Superior temporal gyrus (tissue), 1 donor: ENCODE measurements at regions not wholly inside any gene's neighbourhood (a gene's known extent, or its start where the extent isn't known, plus 50 kb on each side); places are given as distances from the start of the nearest gene placed in this dataset.

Experiments used
- DNase-seq: peaks from one replicate; pipeline ENCODE4 v3.0.0-alpha.2; 2016; ENCODE audit errors: extremely low spot score

DNA sequence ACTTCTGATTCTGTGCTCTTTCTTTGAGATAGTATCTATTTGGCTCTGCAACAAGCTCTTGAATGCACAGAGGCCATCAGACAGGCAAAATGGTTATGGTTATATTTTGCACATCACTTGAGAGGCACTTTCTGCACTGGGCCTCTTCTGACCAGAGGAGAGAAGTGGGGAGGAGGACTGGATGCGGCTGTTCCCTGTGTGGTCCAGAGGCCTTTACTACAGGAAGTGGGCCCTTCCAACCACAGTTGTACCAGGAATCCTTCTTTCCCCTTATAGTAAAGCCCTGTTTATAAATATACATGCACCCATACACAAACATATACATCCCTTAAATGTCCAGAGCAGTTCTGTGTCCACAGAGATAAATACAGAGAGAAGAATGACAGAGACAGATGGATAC is 182.7 kb upstream of the HHIP start:
- DNase-seq = no peak

DNA sequence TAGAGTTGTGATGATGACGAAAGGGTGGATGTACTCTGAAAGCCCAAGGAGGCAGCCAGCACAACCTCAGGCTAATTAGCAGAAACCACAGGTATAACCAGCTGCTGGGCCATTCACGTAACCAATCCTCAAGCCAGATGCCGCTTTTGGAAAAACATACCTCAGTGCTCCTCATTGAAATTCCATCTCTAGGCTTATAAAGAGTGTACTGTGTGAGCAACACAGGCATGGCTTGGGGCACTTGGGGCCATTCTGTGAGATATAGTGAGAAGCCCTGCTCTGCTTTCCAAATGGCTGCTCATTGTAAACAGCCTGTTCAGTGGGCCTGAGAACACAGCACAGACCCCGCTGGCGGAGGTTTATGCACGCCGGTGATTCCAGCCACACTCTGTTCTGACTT is 182.1 kb upstream of the HHIP start:
- DNase-seq = no peak

DNA sequence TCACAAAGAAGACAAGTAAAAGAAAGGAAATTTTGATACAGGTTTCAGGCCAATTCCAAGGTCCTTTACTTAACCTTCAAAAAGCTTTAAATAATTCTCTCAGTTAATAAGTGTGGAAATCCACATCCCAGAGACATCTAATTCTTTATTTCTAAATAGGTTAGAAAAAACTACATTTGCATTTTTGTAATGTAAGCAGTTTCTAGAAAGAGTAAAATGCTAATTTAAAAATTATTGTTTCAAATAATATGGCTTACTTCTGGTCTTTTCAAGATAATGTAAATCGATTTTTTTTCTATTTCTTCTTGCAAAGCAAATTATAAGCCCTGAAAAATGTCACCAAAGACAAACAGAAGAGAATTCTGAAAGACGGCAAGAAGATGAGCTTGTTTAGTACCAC is 180.4 kb upstream of the HHIP start:
- no peak for DNase-seq

DNA sequence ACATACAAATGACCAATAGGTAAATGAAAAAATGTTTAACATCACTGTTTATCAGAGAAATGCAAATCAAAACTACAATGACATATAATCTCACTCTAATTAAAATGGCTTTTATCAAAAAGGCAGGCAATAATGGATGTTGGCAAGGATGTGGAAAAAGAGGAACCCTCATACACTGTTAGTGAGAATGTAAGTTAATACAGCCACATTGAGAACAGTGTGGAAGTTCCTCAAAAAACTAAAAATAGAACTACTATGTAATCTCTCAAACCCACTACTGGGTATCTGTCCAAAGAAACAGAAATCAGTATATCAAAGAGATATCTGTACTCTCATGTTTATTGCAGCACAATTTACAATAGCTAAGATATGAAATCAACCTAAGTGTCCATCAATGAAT is 165.9 kb upstream of the HHIP start:
- DNase-seq = no peak

DNA sequence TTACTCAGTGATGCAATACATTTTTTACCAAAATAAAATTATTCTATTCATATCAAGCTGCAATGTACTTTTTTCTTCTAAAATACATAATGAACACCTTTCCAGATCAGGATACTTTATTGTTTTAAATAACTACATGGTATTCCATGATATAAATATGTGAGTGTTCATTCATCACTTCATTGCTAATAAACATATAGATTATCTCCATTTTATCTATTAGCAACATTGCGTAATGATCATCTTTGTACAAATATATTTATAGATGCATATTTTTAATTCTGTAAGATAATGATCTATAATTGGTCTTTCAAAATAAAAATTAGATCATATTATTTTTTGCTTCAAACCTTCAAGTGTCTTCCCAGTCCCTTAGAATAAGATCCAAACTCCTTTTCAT is 156.1 kb upstream of the HHIP start:
- DNase-seq = no peak

DNA sequence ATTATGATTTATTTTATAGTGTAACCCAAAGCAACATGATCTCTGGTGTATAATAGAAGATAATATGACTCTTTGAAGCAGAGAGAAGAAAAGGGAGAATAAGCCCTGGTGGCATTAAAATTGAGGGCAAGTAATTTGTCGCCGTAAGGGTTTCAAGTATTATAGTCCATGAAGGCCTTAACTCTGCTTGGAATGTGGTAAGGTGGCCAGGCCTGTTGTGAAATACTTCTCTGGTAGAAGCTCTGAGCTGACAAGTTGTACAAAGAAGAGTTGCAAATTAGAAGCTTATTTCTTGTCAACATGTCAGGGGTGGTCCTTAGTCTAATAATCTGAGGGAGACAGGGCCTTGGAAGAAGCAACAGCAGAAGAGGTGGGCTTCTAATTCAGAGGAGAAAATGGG is 151.7 kb upstream of the HHIP start:
- no peak for DNase-seq

DNA sequence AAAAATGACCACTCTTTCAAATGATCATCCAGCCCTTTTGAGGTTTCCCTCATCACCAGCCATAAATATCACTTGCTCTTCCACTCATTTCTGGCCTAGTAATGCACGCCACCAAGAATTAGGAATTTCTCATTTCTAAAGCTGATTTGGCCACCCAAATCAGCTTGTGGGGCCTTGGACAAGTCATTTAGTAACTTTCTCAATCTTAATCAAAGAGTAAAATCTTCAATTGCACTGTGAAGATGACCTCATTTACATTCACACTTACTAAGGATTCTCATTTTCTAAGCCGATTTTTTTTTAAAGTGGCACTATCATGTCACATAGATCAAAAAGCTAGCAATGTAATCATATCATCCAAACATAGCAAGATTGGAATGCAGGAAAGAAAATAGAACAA is 150.0 kb upstream of the HHIP start:
- no peak for DNase-seq

DNA sequence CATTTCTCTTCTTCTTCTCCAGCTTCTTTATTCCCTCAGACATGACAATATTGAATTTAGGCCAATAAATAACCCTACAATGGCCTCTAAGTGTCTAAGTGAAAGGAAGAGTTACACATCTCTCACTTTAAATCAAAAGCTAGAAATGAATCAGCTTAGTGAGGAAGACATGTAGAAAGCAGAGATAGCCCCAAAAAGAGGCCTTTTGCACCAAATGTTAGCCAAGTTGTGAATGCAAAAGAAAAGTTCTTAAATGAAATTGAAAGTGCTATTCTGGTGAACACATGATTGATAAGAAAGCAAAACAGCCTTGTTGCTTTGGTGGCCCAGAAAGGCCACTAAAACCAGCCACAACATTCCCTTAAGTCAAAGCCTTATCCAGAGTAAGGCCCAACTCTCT is 146.2 kb upstream of the HHIP start:
- DNase-seq = no peak

DNA sequence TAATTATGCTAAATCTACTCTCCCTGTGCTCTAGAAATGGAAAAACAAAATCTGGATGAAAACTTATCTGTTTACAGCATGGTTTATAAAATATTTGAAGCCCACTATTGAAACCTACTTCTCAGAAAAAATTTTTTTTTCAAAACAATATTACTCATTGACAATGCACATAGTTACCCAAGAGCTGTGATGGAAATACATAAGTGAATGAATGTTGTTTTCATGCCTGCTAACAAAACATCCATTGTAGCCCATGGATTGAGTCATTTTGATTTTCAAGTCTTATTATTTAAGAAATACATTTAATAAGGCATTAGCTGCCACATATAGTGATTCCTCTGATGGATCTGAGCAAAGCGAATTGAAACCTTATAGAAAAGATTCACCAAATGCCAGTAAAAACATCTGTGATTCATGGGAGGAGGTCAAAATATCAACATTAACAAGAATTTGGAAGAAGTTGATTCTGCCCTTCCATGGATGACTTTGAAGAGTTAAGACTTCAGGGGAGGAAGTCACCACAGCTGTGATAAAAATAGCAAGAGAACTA is 144.7 kb upstream of the HHIP start:
- no peak for DNase-seq

DNA sequence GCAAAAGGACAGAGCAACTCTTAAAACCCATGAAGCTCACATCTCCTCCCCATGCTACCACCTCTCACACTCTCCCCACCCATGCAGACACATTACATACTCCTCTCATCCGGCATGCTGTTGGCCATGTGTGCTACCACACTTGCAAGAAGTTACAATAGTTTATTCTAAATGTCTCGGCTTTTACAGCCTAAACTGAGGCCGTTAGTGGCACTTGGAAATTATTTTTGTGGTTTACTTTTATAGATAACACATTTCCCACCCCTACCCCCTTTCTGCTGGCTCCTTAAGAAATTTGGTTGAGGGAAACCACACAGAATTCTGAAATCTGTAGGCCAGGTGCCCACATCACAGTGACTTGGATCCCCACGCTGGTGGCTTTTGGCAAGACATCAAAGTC is 141.1 kb upstream of the HHIP start:
- no peak for DNase-seq

DNA sequence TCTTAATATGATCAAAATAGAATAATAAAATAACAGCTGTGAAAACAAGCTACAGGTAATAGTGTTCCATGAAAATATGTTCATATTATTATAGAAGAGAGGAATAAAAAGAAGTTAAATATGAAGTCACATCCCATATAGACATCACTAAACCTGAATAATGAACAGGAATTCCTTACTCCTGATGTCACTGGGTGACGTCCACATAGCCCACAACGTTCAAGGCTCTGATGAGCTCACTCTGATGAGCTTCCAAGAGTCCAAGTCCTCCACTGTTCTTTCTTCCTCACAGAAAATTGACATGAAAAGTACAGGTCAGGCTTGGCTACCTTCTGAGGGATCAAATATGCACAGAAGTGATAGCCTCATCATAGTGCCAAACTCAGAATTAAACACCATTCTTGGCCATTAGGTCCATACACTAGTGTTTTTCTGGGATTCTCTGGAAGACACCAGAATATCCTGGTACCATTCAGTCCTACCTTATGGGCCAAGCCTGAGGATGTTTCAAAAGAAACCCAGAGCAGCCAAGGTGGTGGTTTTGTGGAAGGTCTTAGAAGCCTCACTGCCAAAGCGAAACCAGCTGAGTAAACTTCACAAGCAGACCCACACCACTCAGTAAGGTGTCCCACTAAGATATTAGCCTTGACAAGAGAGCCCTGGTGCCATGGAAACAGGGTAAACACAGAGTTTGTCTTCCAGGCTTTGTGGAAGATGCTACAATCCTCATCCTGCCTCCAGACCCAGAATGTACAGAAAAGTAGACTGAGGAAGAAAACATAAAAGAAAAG is 138.4 kb upstream of the HHIP start:
- no peak for DNase-seq

DNA sequence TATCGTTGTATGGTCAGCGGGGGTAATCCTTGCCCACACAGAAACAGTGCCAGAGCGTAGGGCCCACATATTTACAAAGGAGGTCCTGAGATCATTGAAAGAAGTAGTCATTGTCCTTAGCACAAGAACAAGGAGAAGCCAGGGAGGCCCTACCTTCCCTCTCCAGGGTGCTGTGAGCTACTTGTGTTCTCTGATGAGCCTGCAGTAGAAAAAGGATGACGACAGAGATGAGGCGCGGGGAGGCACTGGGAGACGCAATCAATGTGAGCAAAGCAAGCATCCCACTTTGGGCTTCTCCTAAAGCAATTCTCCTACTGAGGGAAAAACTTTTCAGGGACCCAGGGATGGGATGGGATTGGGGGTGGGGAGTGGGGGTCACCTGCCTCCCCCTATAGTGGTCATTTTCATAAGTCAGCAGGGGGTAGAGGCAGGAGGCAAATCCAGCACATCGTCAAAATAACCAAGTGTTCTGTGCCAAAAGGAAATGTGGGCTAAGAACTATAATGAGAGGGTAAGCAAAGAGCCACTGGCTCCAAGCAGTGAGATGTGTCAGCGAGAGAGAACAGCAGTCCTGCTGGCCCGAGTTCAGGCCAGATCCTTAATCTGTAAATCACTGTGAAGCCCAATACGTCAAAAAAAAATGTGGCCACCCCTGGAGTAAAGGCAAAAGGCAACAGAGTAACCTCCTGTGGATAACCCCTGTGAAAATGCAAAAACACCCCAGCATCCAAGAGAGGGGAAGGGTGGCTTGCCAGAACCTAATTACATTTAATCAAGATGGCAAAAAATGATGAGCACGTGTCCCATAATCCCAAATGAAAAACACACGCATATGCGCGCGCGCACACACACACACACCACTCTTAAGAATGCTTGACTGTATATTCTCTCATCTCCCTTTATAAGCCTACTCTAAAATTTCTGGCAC is 136.6 kb upstream of the HHIP start:
- DNase-seq = no peak

DNA sequence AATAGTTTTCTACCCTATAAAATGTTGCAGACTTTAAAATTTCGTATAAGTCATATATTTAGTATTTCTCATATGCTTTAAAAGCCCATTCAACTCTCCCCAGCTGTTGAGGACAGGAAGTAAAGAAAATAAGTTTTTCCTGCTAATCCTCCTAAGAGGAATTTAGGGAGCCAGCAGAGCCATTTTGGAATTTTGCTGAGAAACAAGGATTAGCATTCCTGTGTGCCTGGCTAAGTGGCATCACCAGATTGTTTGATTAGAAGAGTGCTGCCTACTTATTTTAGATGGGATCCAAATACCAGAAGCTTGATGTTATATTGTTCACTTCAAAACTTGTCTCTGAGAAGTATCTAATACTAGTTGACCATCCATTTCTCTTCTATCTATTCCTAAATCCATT is 131.2 kb upstream of the HHIP start:
- DNase-seq = no peak

DNA sequence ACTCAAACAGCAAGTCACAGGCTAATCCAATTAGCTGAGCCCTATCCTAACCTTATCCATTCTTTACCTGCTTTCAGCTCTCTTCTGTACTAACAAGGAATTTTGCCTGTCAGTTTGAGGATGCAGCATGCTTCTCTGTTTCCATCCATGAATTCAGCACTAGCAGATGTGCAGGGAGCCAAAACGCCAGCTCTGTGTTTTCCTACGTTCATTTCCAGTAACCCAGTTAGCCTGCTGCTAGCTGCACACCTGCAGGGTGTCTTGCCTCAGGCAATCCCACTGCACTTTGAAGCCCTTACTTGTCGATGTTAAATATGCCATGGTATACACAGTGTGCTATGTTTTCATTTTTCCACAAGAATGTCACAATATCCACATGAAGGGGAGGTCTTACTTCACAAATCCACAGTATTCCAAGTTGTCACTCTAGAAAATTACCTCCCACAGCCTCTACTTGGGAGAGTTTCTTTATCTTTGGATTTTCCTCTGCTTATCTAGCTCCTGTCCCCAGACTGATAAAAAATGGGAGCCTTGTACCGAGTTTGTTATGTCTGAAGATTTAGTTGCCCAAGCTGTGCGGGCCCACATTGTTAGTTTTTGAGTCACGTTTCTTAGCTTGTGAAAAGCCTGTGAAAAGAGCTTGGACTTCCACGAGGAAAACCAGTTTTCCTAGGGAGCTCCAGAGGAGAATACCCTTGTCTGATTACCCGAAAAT is 127.6 kb upstream of the HHIP start:
- no peak for DNase-seq

DNA sequence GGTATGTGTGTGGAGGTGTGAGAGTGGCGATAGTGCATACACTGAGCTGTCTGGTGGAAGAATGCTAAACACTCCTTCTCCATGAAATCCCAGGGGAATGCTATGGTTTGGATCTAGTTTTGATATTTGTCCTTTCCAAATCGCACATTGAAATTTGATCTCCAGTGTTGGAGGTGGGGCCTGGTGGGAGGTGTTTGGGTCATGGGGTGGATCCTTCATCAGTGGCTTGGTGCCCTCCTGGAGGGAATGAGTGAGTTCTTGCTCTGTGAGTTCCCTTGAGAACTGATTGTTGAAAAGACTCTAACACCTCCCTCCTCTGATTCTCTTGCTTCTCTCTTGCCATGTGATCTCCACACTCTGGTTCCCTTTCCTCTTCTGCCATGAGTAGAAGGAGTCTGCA is 114.1 kb upstream of the HHIP start:
- no peak for DNase-seq

DNA sequence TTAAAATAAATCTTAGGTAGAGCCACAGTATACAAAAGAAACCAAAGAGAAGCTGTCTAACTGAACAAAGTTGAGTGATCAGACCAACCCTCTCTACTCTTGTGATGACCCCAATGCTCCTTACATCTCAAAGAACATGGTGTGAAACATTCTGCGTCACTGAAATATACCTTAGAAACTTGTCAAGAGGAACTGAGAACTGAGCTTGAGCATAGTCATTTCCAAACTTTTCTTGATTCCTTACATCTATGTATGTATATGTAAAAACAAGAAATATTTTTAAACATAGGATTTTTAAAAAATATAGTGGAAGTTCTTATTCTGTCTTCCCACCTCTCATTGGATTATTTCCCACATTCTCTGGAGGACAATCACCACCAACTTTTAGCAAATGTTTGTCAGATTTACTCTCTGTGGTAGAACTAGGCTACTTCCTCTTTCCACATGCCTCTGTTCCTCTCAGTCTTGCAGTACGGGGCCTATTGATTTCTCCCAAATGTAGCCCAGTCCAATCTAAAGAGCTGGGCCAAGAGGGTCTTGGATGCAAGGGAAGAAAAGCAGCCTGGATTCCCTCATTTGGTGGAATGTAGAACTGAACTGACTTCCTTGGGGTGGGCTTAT is 98.2 kb upstream of the HHIP start:
- no peak for DNase-seq

DNA sequence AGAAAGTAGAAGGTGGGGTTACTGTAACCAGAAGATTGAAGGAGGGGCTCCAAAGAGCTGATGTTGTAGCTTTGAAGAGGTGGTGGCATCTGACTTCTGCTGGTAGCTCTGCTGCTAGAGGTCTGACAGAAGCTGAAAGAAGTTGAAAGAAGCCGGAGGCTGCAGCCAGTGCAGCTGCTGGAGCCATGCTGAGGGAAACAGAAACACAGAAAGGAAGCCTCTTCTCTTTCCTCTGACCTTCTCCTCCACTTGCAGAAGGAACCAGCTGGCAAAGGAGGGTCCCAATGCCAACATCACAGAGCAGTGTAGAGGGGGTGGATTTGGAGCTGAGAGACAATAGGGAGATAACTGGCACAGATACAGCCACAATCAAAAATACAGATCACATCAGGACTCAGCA is 89.3 kb upstream of the HHIP start:
- DNase-seq = no peak

DNA sequence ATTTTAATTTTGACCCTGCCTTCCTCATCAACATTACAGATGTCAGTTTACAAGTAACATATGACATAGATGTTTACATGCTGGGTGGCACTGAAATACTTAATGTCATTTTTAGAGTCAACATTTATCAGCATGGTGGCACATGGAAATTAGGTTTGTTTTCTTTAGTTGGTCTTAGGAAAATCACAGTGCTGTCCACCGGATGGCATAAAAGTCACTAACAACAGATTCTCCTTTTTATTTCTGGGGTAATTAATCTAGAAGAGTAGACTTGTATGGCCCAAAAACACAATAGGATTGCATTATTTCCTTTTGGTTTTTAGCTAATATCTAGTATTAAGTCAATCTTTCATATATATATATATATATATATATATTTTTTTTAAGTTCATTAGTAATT is 88.6 kb upstream of the HHIP start:
- no peak for DNase-seq

DNA sequence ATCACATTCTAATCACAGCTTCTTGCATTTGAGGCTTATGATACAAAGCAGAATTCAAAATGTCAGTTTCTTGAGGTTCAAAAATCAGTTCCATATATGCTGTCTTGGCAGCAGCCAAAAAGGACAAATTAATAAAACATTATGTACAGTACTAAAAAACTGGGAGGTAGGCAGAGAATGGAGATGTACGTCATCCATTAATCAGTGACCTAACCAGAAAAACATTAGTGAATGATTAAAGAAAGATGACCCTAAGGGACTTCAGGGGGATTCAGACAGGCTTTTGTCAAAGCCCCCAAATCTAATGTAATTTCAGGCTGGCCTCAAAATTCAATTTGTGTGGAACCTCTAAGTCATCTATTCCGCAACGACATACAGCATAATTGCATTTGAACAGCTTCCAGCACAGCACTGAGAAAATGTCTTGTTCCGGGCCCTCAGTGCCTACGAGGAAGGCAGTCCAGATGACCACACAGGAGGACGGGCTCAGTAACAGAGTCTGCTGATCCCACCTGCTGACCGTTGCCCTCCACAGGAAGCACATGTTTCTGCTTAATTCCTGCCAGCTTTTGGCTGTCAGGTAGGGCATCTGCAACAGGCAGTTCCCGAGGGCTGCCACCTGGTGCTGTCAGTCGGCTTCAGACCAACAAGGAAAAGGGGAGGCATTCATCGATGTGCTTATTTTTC is 83.8 kb upstream of the HHIP start:
- no peak for DNase-seq

DNA sequence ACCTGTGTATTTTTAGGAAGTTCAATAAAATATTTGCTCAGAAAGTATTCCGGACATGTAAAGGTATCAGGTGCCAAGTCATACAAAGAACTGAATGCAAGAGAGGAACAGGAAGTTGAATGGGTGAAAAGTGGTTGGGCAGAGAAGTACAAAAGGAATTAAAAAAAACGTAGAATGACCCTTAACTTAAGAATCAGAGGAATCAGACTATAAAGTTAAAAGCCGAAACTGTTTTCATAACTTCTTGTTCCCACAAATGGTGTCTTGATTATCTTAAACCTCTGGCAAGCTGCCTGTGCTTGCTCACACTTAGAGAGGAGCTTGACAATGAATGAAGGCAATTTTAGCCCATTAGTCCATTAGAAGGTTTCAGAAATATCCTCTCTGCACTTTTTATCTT is 81.6 kb upstream of the HHIP start:
- DNase-seq = no peak

DNA sequence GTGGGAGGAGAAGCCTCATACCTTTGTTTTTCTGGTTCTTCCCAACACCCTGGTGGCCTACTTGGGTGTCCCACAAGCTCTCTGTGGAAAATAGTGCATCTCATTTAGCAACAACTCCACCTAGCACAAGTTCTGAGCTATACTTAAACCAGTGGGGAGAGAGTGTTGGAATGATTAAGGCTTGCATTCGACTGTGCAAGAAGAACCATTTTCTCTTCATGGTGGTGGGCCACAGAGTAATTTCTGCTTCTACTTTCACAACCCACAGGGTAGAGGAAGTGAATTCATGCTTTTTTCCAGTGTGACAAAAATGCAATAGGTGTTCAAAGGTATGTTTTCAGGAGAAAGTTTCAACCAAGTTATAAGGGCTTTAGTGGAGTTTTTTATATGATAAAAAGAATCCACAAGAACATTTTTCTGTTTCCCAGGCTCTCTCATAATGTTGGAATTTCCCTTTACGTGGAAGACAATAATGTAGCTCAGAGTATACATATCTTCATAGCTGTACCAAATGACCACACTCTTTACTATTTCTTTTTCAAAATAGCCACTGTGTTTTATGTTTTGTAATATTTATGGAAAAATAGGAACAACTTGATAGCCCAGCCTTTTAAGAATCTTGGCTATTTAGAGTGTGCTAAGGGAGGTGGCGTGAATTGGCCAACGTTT is 80.3 kb upstream of the HHIP start:
- DNase-seq = no peak
